NCI-H1417 treated with DMSO at 0.1 percent for 48 hours (cell line): ENCODE measurements at regions not wholly inside any gene's neighbourhood (a gene's known extent, or its start where the extent isn't known, plus 50 kb on each side); places are given as distances from the start of the nearest gene placed in this dataset.

ENCODE experiments used
- DNase-seq: peaks from one replicate; lab custom pipeline; 2025; lab: John Stamatoyannopoulos, UW

GRCh38 chr5:39891376-39891775 lies 466.6 kb upstream of the DAB2 start:
- DNase-seq: no peak

GRCh38 chr5:39880985-39881384 lies 456.2 kb upstream of the DAB2 start:
- DNase-seq: no peak

DNA sequence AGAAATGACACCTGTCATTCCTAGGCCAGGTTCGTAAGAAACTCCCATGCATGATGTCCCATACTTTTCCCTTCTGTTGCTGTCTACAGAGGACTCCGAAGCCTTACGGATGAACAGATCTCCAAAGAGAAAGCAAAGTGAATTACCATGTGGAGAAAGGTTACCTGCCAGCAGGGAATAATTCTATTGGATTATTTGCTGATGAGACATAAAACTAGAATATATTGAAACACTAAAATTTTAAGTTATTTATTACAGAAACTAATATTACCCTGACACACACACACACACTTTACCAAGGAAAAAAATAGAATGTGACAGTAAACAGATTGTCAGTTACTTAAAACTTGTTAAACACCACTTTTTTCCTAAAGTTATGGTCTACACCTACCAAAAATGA lies 452.7 kb upstream of the DAB2 start:
- DNase-seq: no peak

- DNase-seq: no peak
Measured at GRCh38 chr5:39876146-39876545, 451.4 kb upstream of the DAB2 start.

DNA sequence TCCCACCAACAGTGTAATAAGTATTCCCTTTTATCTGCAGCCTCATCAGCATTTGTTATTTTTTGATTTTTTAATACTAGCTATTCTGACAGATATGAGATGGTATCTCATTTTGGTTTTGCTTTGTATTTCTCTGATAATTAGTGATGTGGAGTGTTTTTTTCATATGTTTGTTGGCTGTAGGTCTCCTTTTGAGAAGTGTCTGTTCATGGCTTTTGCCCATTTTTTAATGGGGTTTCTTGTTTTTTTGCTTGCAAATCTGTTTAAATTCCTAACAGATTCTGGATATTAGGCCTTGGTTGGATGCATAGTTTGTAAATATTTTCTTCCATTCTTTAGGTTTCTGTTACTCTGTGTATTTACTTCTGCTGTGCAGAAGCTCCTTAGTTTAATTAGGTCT lies 445.4 kb upstream of the DAB2 start:
- DNase-seq: no peak

DNA sequence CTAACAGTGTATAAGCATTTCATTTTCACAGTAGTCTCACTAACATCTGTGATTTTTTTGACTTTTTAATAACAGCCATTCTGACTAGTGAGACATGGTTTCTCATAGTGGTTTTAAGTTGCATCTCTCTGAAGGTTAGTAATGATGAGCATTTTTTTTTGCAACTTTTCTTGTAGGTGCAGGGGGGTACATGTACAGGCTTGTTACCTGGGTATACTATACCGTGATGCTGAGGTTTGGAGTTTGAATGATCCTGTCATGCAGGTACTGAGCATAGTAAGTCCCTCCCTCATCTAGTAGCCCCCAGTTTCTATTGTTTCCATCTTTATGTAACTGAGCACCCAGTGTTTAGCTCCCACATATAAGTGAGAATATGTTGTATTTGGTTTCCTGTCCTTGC lies 444.6 kb upstream of the DAB2 start:
- DNase-seq: no peak

- no peak for DNase-seq
Measured at GRCh38 chr5:39867923-39868322, 443.1 kb upstream of the DAB2 start.

- no peak for DNase-seq
Measured at GRCh38 chr5:39863926-39864552, 439.3 kb upstream of the DAB2 start.

DNA sequence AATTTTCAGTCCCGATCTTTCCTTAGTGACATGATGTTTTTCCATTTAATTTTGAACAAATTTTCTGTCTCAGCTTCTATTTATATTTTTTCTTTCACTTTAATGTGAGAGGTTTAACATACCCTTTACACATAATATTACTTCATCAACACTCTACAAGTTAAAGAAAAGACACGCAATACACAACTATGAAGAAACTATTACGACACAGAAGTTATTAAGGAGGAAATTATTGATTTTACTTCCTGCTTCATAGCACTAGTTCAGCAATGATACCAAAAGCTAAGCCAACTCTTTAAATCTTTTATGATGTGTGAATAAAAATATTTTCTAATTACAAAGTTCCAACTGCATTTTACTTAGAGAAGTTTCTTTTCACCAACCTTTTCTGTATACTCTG lies 432.3 kb upstream of the DAB2 start:
- no peak for DNase-seq

DNA sequence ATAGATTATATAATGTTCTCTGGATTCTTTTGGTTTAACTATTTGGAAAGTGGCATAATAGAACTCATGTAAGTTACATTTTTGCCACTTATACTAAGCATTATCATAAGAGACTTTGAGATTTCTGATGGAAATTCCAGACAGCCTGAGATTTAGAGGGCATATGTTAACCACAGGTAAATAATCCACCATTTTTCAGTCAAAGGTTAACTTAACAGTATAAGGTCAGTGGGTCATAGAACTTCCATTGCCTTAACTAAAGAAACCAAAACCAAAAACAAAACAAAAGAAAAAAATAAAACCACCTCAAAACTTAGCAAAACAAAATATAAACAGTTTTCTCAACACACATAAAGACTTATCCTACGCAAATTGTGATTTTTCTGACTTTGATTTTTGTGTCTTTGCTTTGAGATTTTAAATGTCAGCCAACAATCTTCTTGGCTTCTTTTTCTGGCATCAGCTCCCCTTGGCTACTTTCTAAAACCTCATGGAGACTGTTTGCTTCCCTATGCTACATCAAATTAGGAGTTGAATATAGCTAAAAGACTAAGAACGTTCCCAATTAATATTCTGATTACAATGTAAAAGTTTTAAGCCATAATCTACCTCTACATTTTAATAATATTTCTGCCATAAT lies 430.1 kb upstream of the DAB2 start:
- no peak for DNase-seq

- DNase-seq: no peak
Measured at GRCh38 chr5:39850291-39850690, 425.5 kb upstream of the DAB2 start.

DNA sequence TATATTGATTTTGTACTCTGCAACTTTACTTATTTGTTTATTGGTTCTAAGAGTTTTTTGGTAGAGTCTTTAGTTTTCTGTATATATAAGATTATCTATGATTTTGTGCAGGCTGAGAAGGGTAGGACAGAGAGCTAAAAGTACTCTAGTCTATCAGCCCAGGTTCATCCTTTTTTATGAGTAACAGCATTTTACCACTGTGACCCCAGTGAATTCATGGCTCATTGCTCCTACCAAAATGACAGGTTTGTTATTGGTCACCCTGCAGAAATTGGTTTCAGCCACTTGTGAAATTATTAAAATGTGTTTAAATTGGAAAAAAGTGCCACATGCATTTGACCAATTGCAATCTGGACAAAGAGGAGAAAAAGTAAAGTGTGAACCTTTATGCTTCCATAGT lies 421.4 kb upstream of the DAB2 start:
- DNase-seq: no peak

DNA sequence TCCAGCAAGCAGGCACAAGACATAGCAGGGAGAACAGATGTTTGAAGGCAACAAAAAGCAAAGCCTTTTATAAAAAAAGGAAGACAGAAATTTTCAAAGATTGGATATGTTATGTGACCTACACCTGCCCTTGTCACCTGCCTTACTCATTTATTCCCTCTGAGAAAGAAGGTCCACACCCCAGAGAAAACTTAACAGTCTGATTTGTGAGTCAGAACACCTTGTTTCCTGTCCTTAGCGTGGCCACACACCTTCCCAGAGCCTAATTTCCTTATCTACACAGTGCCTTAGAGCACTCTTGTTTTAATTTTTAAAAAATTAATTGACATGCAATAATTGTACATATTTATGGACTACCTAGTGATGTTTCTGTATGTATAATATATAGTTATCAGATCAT lies 419.0 kb upstream of the DAB2 start:
- DNase-seq: no peak

- DNase-seq: no peak
Measured at GRCh38 chr5:39835371-39835770, 410.6 kb upstream of the DAB2 start.

DNA sequence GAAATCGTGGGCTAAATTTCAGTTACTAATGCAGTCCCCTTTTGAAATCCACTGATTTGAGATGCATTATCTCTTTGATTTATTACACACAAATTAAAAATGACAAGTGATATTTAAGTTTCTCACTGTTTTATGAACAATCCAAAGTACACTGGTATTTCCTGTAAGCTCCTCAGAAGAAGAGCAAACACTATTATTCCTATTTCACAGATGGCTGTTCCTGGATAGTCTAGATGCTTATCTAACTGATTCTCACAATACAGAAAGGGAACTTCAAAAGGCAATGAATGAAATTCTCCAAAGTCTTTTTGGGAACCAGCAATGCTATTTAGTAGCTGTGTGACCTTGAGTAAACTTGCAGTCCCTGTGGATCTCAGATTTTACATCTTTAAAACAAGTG lies 404.7 kb upstream of the DAB2 start:
- no peak for DNase-seq

- DNase-seq: no peak
Measured at GRCh38 chr5:39826051-39826450, 401.3 kb upstream of the DAB2 start.

GRCh38 chr5:39825301-39825700 lies 400.5 kb upstream of the DAB2 start:
- no peak for DNase-seq

- DNase-seq: no peak
Measured at GRCh38 chr5:39822020-39822419, 397.2 kb upstream of the DAB2 start.

- no peak for DNase-seq
Measured at GRCh38 chr5:39816866-39817265, 392.1 kb upstream of the DAB2 start.

DNA sequence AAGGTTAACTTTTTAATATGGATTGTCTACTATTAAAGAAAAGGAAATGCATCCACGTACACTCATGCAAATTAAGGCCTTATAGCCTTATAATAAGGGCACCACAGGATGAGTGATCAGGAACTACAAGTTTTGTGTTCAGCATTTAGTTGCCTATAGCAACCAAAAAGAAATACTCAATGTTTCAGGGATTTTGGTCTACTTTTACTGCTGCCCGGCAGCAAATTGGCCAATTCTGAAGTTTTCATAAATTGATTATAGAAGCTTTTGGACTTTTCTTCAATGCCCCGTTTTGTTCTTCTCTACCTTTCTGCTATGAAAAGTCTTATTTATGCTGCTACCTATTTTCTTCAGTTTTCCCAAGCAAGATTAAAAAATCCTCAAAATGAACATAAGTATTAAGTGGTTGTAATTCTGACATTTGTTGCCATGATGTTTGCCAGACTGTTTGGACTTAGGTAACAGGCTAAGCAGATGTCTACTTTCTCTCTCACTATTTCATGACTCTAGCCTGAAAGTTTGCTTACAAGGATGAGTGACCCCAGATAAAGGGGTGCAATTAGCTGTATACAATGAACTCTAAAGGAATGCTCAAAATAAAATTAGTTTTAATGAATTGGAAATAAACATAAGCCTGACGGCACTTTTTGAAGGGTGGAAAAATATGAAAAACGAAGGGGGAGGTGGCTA lies 391.5 kb upstream of the DAB2 start:
- no peak for DNase-seq

DNA sequence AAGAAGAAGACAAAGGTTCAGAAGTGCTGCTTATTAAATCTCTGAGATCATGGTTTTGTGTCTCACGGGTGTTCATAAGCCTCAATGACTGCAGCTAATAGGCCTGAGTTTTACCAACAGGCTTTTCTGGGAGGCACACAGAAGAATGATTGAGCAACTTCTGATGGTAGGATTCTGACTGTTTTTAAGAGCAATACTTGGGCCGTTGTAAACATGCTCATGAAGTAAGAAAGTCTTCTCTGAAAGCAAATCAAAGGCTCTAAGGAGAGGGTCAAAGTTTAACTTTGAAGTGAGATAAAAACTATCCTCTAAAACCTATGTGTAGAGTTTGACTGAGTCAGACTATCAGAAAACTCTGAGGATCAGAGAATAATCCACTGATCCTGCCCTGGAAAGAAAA lies 390.9 kb upstream of the DAB2 start:
- no peak for DNase-seq

GRCh38 chr5:39811381-39811780 lies 386.6 kb upstream of the DAB2 start:
- no peak for DNase-seq

DNA sequence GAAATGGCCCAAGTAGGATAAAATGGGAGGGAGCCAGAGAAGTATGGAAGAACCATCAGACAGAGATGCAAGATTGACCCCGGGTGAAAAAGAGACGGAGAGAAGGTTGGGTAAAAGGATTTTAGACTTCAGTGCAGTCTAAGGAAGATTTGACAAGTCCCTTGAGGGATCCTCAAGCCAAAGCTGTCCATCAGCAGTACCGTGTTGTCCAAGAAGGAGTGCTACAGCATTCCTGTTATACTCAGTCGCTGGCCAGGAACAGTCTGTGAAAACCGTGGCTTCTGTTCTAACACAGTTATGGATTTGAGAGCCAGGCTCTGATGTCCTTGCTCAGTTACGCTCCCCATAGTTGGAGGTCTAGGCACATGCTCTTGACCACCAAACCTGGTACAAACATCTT lies 383.9 kb upstream of the DAB2 start:
- DNase-seq: no peak

DNA sequence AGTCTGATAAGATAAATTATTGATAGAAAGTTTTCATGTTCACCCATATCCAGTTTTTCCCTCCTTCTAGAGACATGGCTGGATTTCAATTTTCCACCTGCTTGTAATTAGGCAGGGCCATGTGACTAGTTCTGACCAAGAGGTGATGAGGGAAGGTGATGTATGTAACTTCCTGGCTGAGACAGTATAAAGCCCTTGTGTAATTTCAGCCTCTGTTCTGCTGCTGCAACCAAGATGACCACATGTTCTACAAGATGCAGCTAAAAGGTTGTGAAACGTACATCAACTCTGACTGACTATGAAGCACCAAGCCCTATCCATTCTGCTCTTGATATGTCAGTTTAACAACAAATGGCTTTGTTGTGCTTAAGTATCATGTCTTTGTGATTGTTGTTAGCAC lies 376.5 kb upstream of the DAB2 start:
- no peak for DNase-seq
